Fibroblast of skin of left quadriceps (primary cell): ENCODE measurements at regions not wholly inside any gene's neighbourhood (a gene's known extent, or its start where the extent isn't known, plus 50 kb on each side); places are given as distances from the start of the nearest gene placed in this dataset.
"Not testable (repeated sequence)": the region's sequence is repeated elsewhere in the genome, so short reads cannot be mapped to it uniquely, and the experiment has no call there.

ENCODE experiments used
- DNase-seq, 2 experiments: peaks; one replicate each; pipeline ENCODE4 v3.0.0-alpha.2; 2013; ENCODE audit warnings: low read depth in 2 of 2

DNA sequence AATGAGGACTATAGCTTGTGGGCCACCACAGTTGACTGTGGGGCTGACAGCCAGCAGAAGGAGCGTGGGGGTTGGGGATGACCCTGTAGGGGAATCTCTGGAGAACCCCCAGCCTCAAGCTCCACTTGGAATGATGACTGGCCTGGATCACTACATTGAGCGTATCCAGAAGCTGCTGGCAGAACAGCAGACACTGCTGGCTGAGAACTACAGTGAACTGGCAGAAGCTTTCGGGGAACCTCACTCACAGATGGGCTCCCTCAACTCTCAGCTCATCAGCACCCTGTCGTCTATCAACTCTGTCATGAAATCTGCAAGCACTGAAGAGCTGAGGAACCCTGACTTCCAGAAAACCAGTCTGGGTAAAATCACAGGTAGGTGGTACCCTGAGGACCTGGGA, 128.4 kb upstream of the DMRT1 start:
- DNase-seq, result no peak

DNA sequence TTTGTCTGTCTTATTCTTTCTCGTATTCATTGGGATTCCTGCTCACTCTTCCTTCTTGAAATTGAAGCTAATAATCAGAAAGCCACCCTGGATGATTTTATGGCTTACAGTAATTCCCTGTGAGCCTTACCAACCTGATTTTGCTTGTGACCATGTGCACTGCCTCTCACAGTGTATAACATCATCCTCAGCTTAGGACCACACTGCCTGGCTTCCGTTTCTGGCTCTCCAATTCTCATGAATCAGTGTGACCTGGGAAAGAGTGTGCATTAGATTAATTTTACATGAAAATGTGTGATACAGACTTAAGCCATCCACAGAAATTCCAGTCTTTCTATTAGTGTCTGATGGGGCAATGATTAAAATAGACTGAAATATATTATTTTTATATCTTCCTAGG, 126.8 kb upstream of the DMRT1 start:
- DNase-seq, result no peak

DNA sequence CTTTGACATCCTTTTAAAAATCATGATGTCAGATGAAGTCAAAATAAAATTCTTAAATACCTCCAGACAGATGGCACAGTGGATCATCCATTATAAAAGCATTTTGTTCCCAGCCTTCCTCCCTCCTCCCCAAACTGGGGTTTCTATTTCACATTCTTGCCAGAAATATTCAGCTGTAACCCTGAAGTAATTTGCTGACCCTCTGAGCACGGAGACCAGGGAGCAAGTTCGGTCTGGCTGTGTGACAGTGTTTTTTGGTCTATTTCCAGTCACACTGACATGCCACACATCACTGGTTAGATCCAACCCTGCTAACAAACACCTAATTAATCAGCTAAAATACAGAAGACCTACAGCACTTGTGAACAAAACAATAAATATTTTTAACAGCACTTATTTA, 126.2 kb upstream of the DMRT1 start:
- DNase-seq, result no peak

DNA sequence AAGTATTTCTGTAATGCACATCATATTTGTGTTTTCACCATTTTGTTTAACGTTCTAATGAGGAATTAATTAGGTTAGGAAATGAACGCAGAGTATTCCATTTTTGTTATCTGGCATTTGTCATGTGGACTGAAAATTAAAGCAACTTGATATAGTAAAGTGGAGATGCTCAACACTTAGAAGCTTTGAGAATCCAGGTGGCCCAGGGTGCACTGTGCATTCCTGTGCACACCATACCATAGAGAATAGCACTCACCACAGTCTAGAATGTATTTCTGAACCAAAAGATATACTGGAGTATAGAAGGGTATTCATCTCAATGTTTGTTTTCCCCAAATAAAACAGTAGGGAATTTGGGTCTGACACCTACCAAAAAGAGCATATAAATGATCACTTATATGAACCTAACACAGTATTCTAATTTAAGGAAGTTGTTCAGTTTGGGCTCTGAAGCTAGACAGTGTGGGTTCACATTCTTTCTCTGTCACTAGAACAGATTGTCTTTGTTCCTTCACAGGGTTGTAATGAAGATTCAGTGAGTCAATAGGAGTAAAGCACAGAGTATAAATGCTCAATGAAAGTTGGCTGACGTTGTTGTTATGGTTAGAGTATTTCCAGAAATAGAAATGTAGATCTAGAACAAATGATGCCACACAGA, 125.6 kb upstream of the DMRT1 start:
- DNase-seq, result no peak

DNA sequence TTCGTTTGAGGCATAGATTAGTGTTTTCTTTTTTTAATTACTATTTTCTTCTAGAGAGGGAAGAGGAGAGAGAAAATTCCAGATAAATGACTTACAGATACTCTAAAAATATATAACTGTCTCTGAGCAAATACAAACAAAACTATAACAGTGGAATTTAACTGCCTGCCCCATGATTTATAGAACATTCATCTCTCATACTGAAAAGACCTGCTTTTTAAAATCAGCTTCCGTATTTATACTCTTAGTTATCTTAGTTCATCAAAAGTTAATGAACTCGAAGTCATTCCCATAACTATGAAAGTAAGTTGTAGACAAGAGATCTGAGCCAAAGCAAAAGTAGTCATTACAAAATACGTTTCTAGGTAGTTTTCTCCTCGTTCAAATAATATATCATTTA, 123.8 kb upstream of the DMRT1 start:
- DNase-seq, result no peak

DNA sequence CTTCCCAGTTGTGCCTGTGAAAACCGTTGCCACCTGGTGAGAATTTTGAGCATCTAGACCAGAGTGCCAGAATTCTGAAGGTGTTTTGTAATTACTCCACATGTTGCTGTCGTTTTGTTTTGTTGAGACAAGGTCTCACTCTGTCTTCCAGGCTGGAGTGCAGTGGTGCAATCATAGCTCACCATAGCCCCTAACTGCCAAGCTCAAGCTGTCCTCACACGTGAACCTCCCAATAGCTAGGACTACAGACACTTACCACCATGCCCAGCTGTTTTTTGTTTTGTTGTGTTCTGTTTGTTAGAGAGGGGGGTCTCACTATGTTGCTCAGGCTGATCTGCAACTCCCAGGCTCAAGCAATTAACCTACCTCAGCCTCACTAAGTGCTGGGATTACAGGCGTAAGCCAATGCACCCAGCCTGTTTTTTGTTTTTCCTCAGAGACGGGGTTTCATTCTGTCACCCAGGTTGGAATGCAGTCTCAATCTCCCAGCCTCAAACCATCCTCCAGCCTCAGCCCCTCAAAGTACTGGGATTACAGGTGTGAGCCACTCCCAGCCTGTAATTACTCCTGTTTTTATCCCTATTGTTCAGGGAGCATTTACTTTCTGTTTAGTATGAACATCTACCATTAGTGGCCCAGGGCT, 121.1 kb upstream of the DMRT1 start:
- DNase-seq, result no peak

DNA sequence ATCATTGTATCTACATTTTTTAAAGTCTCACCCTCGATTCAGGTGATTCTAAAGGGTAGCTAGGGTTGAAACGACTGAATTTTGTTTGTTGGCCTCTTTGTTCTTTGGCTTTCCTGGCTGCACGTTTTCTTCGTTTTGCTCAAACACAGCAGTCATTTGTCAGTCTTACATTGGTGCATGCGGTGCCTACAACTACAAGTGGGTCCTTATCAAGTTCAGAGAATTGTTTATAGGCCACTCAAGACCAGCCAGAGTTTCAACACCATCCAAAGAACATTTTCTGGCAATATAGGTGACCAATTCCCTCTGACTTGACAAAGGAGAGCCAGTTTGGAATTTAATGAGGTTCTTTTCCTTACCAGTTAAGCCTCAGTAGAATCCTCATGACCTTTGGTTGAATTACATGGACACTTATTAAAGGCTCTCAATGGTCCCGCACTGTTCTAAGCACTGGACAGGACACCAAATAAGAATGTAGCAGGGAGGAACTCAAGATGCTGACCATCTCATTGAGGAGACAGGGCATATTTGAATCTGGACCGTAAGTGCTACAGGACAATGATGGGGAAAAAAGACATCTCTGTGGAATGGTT, 119.0 kb upstream of the DMRT1 start:
- no peak for DNase-seq

DNA sequence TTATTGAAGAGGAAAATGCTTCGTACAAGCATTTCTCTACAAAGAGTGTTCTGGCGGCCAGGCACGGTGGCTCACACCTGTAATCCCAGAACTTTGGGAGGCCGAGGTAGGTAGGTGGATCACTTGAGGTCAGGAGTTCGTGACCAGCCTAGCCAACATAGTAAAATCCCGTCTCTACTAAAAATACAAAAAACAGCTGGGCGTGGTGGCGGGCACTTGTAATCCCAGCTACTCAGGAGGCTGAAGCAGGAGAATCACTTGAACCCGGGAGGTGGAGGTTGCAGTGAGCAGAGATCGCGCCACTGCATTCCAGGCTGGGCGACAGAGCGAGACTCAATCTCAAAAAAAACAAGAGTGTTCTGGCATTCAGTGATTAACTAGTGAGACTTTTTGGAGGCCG, 117.0 kb upstream of the DMRT1 start:
- not testable (repeated sequence) for DNase-seq

DNA sequence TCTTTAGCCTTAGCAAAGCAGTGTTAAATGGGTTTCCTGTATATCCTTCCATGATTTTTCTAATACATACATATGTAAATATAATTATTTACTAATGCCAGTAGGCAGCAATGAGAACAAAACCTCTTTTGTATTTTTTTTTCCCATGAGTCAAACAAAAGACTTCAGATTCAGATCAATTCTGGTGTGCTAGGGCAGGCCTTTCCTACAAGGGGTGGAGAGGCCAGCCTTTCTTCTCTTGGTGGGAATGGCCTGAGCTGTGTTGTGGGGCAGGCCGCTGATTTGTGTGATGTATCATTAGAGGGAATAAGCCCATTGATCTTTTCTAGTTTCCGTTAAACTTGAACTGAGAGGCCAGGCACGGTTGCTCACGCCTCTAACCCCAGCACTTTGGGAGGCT, 115.5 kb upstream of the DMRT1 start:
- DNase-seq, result no peak

DNA sequence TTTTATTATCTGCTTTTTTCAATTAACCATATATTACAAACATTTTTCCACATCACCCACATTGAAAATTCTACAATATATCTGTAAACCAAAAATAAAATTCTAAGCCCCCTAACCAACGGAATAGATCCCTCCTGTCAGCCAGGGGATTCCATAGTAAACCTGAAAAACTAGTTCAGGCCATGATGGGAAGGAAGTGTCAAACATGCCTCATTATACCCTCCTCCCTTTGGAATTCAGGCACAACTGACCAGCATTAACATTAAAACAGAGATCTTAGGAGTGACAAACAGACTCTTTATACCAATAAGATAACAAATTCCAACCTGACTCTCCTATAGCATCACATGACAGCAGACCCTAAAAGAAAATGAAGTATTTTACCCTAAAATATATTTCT, 113.7 kb upstream of the DMRT1 start:
- DNase-seq, result no peak

DNA sequence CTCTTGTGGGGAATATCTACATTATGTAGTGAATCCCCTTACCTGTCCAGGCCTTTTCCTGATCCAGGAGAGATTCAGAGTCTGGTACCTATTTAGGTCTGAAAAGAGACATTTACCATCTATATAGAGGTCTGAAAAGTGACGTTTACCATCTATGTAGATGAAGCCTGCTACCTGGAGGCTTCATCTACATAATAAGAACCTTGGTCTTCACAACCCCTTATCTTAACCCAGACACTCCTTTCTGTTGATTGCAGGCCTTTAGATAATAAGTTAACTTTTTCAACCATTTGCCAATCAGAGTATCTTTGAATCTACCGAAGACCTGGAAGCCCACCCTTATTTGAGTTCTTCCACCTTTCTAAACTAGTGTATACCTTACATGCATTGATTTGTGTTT, 113.0 kb upstream of the DMRT1 start:
- no peak for DNase-seq

DNA sequence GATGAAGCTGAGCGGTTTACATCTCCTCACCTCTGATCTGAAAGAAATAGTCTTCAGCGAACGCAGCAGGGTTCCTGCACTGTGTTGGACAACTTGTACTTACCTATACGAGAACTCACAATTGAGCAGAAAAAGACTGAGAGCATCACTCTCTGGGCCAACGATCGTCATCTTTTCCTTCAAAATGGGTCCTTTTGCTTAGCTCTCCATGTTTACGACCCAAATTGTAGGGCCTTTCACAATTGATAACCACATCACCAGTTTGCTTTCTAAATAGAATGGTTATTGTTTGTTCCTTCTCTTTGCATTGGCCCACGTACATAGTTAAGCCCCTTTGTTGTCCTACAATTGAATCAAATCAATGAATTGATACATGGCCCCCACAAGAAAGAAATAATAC, 110.0 kb upstream of the DMRT1 start:
- DNase-seq, result no peak

DNA sequence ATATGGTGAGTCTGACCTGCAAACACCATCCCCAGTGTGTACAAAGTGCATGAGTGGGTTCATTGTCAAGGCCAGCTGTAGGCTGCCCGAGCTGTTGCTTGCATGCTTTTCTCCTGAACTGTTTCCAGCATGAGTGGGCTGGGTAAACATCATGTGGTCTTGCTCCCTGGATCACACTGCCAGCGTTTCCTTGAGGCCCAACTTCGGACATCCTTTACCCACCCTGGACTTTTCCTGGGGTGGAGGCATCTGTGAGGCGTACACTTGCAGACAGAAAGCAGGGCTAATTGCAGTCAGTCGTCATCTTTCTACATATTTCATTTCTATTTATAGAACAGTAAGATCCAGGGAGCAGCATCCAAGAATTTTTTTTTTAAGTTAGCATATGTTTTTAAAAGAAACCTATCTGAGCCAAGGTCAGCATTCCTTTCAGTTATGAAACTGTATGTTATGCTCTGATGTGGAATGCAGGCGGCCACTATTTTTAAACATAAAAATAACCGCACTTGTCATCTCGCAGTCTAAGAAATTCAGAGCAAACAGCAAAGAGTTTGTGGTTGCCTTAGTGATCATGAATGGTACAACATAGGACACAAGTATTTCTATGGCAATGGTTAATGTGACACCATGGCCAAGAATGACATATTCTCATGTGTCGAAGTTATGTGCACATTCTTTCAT, 106.5 kb upstream of the DMRT1 start:
- peak; percentile 91 to 94 for DNase-seq

DNA sequence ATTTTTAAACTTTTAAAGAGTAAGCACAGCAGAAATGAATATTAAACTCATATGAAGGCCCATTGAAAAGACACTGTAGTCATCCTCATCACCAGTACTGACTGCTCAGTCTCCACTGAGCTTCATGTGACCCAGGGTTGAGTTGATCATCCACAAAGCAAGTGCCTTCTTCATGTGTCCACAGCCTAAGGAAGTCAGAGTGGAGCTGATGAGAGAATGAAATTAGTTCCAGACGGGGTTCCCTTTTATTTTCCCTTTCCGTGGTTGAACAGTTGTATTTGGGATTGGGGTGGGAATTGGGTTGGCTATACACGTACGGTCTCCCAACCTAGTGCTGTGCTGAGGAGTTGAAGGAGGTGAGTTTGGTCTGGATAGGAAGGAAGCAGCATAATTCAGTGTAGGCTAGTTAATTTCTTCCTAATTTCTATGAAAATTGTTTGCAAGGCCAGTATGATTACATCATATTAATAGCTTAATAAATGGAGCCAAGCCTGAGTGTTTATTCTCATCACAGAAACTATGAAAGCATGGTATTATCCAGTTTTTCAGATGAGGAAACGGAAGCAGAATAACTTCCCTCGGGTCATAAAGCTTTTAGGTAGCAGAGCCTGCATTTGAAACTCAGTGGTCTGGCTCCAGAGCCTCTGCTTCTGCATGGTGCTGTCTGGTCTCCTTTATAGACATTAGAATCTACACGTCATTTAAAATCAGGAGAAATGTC, 103.9 kb upstream of the DMRT1 start:
- DNase-seq, result no peak

DNA sequence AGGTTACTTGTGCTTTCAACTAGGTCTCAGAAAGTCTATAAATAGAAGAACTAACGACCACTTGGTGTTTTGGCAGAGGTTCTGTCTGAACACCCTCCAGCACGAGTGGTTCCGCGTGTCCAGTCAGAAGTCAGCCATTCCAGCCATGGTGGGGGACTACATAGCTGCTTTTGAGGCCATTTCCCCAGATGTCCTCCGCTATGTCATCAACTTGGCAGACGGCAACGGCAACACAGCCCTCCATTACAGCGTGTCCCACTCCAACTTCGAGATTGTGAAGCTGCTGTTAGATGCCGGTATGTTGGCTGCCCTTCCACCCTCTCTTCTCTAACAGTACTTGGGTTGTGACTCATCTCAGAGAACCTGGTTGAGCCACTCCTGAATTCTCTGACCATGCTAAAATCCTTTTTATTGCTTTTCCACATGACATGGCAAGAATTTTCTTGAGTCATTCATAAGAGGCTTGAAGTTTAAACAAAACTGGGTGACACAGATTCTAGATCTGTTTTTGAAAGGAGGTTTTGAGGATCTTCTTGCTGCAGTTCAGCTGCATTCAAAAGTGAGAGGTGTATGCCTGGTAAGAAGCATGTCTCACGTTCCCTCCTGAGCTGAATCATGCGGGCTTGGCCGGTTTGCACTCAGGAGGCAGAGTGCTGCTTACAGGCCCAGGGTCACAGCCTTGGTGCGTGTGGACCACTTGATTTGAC, 103.1 kb upstream of the DMRT1 start:
- peak; percentile 84 for DNase-seq

DNA sequence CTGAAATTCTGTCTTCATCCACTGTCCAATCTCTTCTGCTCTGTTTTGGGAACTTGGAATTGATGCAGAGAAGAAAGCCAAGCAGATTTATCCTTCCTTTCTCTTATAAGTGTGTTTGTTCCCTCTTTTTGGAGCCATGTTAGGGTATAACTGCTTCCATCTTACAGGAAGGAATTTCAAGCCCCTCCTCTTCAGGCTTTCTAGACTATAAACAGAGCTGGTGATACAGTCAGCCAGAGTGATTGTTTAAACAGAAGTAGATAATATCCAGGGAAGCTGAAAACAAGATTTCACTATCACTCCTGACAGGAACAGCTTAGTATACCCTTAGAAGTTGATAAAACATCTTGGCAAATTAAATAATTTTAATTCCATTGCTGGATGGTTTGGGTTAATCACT, 102.1 kb upstream of the DMRT1 start:
- no peak for DNase-seq

DNA sequence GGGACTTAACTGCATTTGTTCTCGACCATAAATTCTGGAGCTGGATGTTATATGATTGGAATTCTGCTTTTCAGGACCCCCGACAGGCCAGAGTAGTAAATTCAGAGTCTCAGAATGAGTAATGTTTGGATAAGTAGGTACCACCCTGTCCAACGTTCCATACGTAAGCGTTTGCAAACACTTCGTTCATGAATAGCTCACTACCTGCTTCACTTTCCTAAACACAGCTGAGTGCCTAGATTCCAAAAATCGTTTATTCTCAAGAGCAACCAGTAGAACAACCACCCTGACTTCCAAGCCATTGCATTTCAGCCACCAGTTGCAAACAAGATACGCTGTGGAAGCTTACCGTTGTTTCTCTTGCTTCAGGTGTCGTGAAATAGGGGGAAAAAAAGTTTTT, 101.3 kb upstream of the DMRT1 start:
- DNase-seq, result no peak

DNA sequence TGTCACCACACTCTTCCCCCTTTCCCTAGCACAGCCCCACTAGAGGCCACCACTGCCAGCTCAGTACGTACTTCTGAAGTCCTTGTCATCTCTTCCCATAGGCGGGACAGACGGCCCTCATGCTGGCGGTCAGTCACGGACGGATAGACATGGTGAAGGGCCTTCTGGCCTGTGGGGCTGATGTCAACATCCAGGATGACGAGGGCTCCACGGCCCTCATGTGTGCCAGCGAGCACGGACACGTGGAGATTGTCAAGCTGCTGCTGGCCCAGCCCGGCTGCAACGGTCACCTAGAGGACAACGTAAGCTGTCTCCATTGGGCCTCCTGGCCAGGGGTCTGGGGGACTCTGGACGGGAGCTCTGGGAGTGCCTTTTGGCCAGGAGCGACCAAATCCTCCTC, 99.4 kb upstream of the DMRT1 start:
- DNase-seq, result no peak

DNA sequence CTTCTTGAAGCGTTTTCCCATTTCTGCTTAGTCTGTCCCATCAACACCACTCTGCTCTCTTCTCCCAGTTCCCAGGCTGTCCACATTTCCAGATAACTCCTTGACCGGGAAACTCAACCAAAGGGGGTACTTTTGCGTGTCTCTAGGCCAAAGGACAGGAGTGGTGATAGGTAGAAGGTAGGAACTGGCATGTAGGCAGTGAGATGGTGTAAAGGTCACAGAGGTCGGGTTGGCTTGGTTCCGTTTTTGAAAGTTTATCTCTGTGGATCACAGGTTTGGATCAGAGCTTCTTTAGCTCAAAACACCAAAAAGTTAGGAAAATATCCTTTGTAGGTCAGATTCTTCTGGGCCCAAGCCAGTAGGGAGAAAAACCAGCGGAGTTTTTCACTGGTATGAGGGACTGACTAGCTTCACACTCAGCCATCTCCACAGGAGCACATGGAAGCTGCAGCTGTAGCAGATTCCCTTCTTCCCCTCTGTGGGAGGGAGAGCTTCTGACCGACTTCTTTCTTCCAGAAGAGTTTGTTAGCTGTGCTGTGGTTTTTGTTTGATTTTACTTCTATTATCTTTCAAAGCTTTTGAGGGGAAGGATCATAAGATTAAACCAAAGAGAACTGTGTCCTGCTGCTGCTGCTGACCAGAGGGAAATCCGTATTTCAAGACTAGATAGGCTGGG, 98.4 kb upstream of the DMRT1 start:
- DNase-seq, result no peak

DNA sequence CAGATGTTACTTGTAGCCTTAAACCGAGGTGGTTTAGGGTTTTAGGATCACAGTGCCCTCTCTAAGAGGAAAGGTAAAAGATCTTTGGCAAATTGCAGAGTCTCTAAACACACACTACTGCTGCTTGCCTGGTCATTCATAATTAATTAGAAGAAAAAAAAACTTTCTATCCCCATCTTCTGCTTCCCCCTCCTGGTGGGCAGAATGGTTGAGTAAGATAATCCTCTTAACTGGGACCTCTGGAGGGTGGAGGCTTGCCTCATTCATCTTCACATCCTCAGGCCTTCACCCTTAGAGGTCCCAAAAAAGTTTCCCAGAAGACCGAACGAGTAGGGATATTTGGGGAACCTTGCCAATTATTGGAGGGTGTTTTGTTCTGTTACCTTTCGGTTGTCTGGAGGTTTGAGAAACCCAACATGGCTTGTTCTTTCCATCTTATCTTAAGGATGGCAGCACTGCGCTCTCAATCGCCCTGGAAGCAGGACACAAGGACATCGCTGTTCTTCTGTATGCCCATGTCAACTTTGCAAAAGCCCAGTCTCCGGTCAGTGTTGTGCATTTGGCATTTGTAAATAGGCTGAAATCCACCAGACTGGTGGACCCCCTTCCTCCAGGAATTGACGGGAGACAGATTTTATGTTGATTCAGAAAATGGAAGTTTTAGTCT, 97.3 kb upstream of the DMRT1 start:
- no peak for DNase-seq
